Neural progenitor cell (in vitro differentiated cells): ENCODE measurements at regions not wholly inside any gene's neighbourhood (a gene's known extent, or its start where the extent isn't known, plus 50 kb on each side); places are given as distances from the start of the nearest gene placed in this dataset.

ENCODE experiments used
- DNase-seq: peaks from one replicate; pipeline ENCODE4 v3.0.0-alpha.2; 2016; ENCODE audit warnings: low spot score
- H2AFZ ChIP-seq: fragments of 200-600 bp; sonication (generic); replicated peaks from 2 replicates; pipeline ENCODE4 v1.6.1; 2016; ENCODE audit warnings: antibody characterized with exemption
- H3F3A ChIP-seq: fragments of 200-600 bp; sonication (generic); 2 replicates; pipeline ENCODE4 v1.6.1; 2016; ENCODE audit warnings: antibody characterized with exemption, low read depth
- H3K27ac ChIP-seq: fragments of 200-600 bp; sonication (generic); 2 replicates; pipeline ENCODE4 v1.5.1; 2016; ENCODE audit warnings: mild to moderate bottlenecking
- H3K27me3 ChIP-seq: fragments of 200-600 bp; sonication (generic); 2 replicates; pipeline ENCODE4 v1.6.1; 2016; ENCODE audit warnings: mild to moderate bottlenecking, moderate library complexity
- H3K36me3 ChIP-seq: fragments of 200-600 bp; sonication (generic); 2 replicates; pipeline ENCODE4 v1.5.1; 2016
- H3K4me1 ChIP-seq: fragments of 200-600 bp; sonication (generic); 2 replicates; pipeline ENCODE4 v1.6.1; 2016; ENCODE audit warnings: mixed run types
- H3K4me2 ChIP-seq: fragments of 200-600 bp; sonication (generic); 2 replicates; pipeline ENCODE4 v1.6.1; 2016
- H3K4me3 ChIP-seq: fragments of 200-600 bp; sonication (generic); 2 replicates; pipeline ENCODE4 v1.5.1; 2016
- H3K79me2 ChIP-seq: fragments of 200-600 bp; sonication (generic); 2 replicates; pipeline ENCODE4 v1.6.1; 2016; ENCODE audit warnings: low read depth
- H3K9ac ChIP-seq: fragments of 200-600 bp; sonication (generic); 2 replicates; pipeline ENCODE4 v1.6.1; 2016
- H3K9me3 ChIP-seq: fragments of 200-600 bp; sonication (generic); 2 replicates; pipeline ENCODE4 v1.5.1; 2016; ENCODE audit warnings: low read depth
- H4K20me1 ChIP-seq: fragments of 200-600 bp; sonication (generic); 2 replicates; pipeline ENCODE4 v1.6.1; 2016; ENCODE audit warnings: low read depth
- H3K27ac Mint-ChIP-seq: 3 replicates; pipeline ENCODE4 v1.8.0; 2021; ENCODE audit warnings: mixed read lengths
- H3K27me3 Mint-ChIP-seq: 2 replicates; pipeline ENCODE4 v1.8.0; 2022; ENCODE audit warnings: low read depth, mild to moderate bottlenecking, inconsistent platforms, moderate library complexity, mixed read lengths; ENCODE audit not compliant: insufficient read depth
- H3K36me3 Mint-ChIP-seq: 3 replicates; pipeline ENCODE4 v1.8.0; 2021; ENCODE audit warnings: mixed read lengths
- H3K4me1 Mint-ChIP-seq: 3 replicates; pipeline ENCODE4 v1.8.0; 2021; ENCODE audit warnings: mixed read lengths
- H3K4me3 Mint-ChIP-seq: 3 replicates; pipeline ENCODE4 v1.8.0; 2021; ENCODE audit warnings: mild to moderate bottlenecking, moderate library complexity, mixed read lengths
- H3K9me3 Mint-ChIP-seq: 3 replicates; pipeline ENCODE4 v1.8.0; 2020; ENCODE audit warnings: mixed read lengths
- CTCF ChIP-seq: fragments of 200-600 bp; sonication (generic); IDR thresholded peaks from 2 replicates; pipeline ENCODE4 v1.5.1; 2017; ENCODE audit warnings: antibody characterized with exemption, mild to moderate bottlenecking
- EZH2 ChIP-seq: fragments of 200-600 bp; sonication (generic); IDR thresholded peaks from 2 replicates; pipeline ENCODE4 v1.6.1; 2017; ENCODE audit warnings: antibody characterized with exemption, mild to moderate bottlenecking, moderate library complexity
- EZH2phosphoT487 ChIP-seq: fragments of 200-600 bp; sonication (generic); IDR thresholded peaks from 2 replicates; pipeline ENCODE4 v1.6.1; 2017; ENCODE audit warnings: antibody characterized with exemption

DNA sequence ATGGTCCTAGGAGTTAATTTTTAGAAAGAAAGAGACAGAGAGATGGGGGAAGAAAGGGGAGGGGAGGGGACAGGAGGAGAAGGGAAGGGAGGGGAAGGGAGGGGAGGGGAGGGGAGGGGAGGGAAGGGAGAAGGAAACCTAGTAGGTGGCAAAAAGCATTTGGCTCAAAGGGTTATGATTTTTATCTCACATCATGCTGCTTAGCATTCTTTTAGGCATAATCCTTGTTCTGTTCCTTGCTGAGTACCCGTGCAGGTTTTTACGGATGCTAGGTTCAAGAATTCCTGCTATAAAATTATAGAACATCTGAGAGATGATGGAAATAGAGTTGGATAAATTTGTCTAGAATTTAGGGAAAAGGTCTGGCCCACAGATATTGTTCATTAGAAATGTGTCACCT is 132.4 kb upstream of the PRSS1 start:
- Histone ChIP-seq H3K79me2 (no peaks in the 10 kb centered on the region), H4K20me1 (no peaks in the 10 kb centered on the region), H3K36me3 (no peaks in the 10 kb centered on the region), H3K4me1 (no peaks in the 10 kb centered on the region), H3K4me2 (no peak overlapping the region), H3K9ac (no peak overlapping the region), H3K4me3 (no peak overlapping the region), H3K27me3 (no peaks in the 10 kb centered on the region), H3K9me3 (no peaks in the 10 kb centered on the region), H3F3A (no peaks in the 10 kb centered on the region), H3K27ac (no peak overlapping the region), H2AFZ (no peak overlapping the region)
- Mint-ChIP-seq H3K4me1 (peaks cover 8% of the 10 kb centered on the region), H3K27ac (no peak overlapping the region), H3K36me3 (no peaks in the 10 kb centered on the region), H3K4me3 (no peak overlapping the region), H3K27me3 (no peaks in the 10 kb centered on the region), H3K9me3 (no peaks in the 10 kb centered on the region)
- no peak for DNase-seq
- TF ChIP-seq EZH2phosphoT487 (no peak), EZH2 (no peak), CTCF (no peak)

- no peaks in the 10 kb centered on the region for H3K79me2 ChIP-seq
- H2AFZ ChIP-seq = no peak overlapping the region
Observed at GRCh38 chr7:142616121-142616643, 133.1 kb upstream of the PRSS1 start.

DNA sequence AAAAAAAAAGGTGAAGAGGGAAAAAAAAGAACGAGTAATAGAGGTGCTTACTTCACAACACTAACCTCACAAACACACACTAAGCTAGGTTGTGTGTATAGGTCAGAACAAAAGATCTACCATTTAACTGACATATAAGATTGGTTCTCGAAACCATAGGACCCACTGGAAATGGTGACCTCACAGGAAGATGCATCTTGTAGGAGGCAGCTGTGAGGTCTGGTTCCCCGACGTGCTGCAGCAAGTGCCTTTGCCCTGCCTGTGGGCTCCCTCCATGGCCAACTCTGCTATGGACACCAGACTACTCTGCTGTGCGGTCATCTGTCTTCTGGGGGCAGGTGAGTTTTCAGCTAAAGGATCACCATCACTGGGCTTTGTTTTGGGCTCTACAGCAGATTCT is 133.8 kb upstream of the PRSS1 start:
- no peaks in the 10 kb centered on the region for H4K20me1 ChIP-seq
- no peak overlapping the region for H3K27ac ChIP-seq
- no peak for DNase-seq
- no peaks in the 10 kb centered on the region for H3K9me3 ChIP-seq
- no peaks in the 10 kb centered on the region for H3K9me3 Mint-ChIP-seq
- no peak for TF ChIP-seq EZH2phosphoT487
- no peak overlapping the region for H2AFZ ChIP-seq
- no peaks in the 10 kb centered on the region for H3K27me3 ChIP-seq
- no peak overlapping the region for H3K4me3 Mint-ChIP-seq
- H3K4me3 ChIP-seq = no peak overlapping the region
- H3K27me3 Mint-ChIP-seq = peaks cover 2% of the 10 kb centered on the region
- H3K27ac Mint-ChIP-seq = no peak overlapping the region
- H3K36me3 Mint-ChIP-seq = no peaks in the 10 kb centered on the region
- H3K4me2 ChIP-seq = no peak overlapping the region
- peaks cover 8% of the 10 kb centered on the region for H3K4me1 Mint-ChIP-seq
- H3K4me1 ChIP-seq = no peaks in the 10 kb centered on the region
- no peaks in the 10 kb centered on the region for H3K79me2 ChIP-seq
- no peak overlapping the region for H3K9ac ChIP-seq
- no peaks in the 10 kb centered on the region for H3K36me3 ChIP-seq
- H3F3A ChIP-seq = no peaks in the 10 kb centered on the region

More at GRCh38 chr7:142616121-142616643, 133.1 kb upstream of the PRSS1 start:
- TF ChIP-seq EZH2phosphoT487 = no peak
- Mint-ChIP-seq H3K4me1 (peaks cover 8% of the 10 kb centered on the region), H3K9me3 (no peaks in the 10 kb centered on the region), H3K27ac (peak overlapping the region; percentile 34), H3K36me3 (no peaks in the 10 kb centered on the region), H3K4me3 (no peak overlapping the region), H3K27me3 (peaks cover 2% of the 10 kb centered on the region)
- Histone ChIP-seq H3K4me1 (no peaks in the 10 kb centered on the region), H3K9ac (no peak overlapping the region), H3K27ac (no peak overlapping the region), H3K36me3 (no peaks in the 10 kb centered on the region), H3K4me3 (no peak overlapping the region), H3K9me3 (no peaks in the 10 kb centered on the region), H3K4me2 (no peak overlapping the region), H3F3A (no peaks in the 10 kb centered on the region), H3K27me3 (no peaks in the 10 kb centered on the region), H4K20me1 (no peaks in the 10 kb centered on the region)
- no peak for DNase-seq

GRCh38 chr7:142614116-142614515 is 135.2 kb upstream of the PRSS1 start:
- no peak overlapping the region for H3K27ac ChIP-seq
- no peak for TF ChIP-seq CTCF
- TF ChIP-seq EZH2phosphoT487 = no peak
- no peak for TF ChIP-seq EZH2
- Mint-ChIP-seq H3K36me3 (no peaks in the 10 kb centered on the region), H3K27me3 (peaks cover 2% of the 10 kb centered on the region), H3K9me3 (no peaks in the 10 kb centered on the region), H3K4me3 (no peak overlapping the region), H3K4me1 (peaks cover 8% of the 10 kb centered on the region), H3K27ac (no peak overlapping the region)
- no peak overlapping the region for H3K4me3 ChIP-seq
- no peaks in the 10 kb centered on the region for H3K4me1 ChIP-seq
- no peaks in the 10 kb centered on the region for H3F3A ChIP-seq
- no peaks in the 10 kb centered on the region for H4K20me1 ChIP-seq
- H3K36me3 ChIP-seq = no peaks in the 10 kb centered on the region
- H3K4me2 ChIP-seq = no peak overlapping the region
- H3K9me3 ChIP-seq = no peaks in the 10 kb centered on the region
- H3K9ac ChIP-seq = no peak overlapping the region
- H3K27me3 ChIP-seq = no peaks in the 10 kb centered on the region
- no peak overlapping the region for H2AFZ ChIP-seq
- no peak for DNase-seq
- H3K79me2 ChIP-seq = no peaks in the 10 kb centered on the region
